ENCODE measurements at regions not wholly inside any gene's neighbourhood (a gene's known extent, or its start where the extent isn't known, plus 50 kb on each side); places are given as distances from the start of the nearest gene placed in this dataset.

GRCh38 chr6:128663238-128663637 lies 142.8 kb upstream of the PTPRK start:
- DNase-seq = no peak
- WGBS, 2 donors = 91 to 97% methylated on average over 2 of the region's 2 CpGs
- H3K9me3 ChIP-seq = no peaks in the 10 kb centered on the region
- H3K27ac ChIP-seq = no peak overlapping the region
- H3K36me3 ChIP-seq = no peaks in the 10 kb centered on the region
- no peaks in the 10 kb centered on the region for H3K27me3 ChIP-seq
- no peak overlapping the region for H3K4me3 ChIP-seq (replicated peaks in 1 of 3)
- intact Hi-C loops (cut with DNase I) = no loop called here
- TF ChIP-seq CTCF (IDR thresholded peaks at IDR 0.05) = no peak
- TF ChIP-seq POLR2A (IDR thresholded peaks at IDR 0.05) = no peak
- no peaks in the 10 kb centered on the region for H3K4me1 ChIP-seq

GRCh38 chr6:128659878-128660622 lies 139.7 kb upstream of the PTPRK start:
- Histone ChIP-seq H3K4me1 (no peaks in the 10 kb centered on the region), H3K36me3 (no peaks in the 10 kb centered on the region), H3K27ac (no peak overlapping the region), H3K4me3 (replicated peaks in 1 of 3) (no peak overlapping the region), H3K27me3 (no peaks in the 10 kb centered on the region), H3K9me3 (no peaks in the 10 kb centered on the region)
- intact Hi-C loops (cut with DNase I) = no loop called here
- no peak for DNase-seq
- 66% methylated on average over 5 of the region's 5 CpGs for WGBS, 2 donors
- TF ChIP-seq POLR2A (IDR thresholded peaks at IDR 0.05) (no peak), CTCF (IDR thresholded peaks at IDR 0.05) (no peak)

- intact Hi-C loops (cut with DNase I) = no loop called here
- Histone ChIP-seq H3K27me3 (no peaks in the 10 kb centered on the region), H3K4me1 (no peaks in the 10 kb centered on the region), H3K27ac (no peak overlapping the region), H3K4me3 (replicated peaks in 1 of 3) (no peak overlapping the region), H3K9me3 (no peaks in the 10 kb centered on the region), H3K36me3 (no peaks in the 10 kb centered on the region)
- DNase-seq = no peak
- WGBS, 2 donors = 54 to 55% methylated on average over 1 of the region's 1 CpG
- TF ChIP-seq POLR2A (IDR thresholded peaks at IDR 0.05) (no peak), CTCF (IDR thresholded peaks at IDR 0.05) (no peak)
These were observed 138.9 kb upstream of the PTPRK start for GRCh38 chr6:128659276-128659675.

GRCh38 chr6:128657181-128657580 lies 136.8 kb upstream of the PTPRK start:
- Histone ChIP-seq H3K4me1 (no peaks in the 10 kb centered on the region), H3K27me3 (no peaks in the 10 kb centered on the region), H3K9me3 (no peaks in the 10 kb centered on the region), H3K27ac (no peak overlapping the region), H3K36me3 (no peaks in the 10 kb centered on the region), H3K4me3 (replicated peaks in 1 of 3) (no peak overlapping the region)
- intact Hi-C loops (cut with DNase I) = no loop called here
- TF ChIP-seq POLR2A (IDR thresholded peaks at IDR 0.05) (no peak), CTCF (IDR thresholded peaks at IDR 0.05) (no peak)
- DNase-seq = no peak

- intact Hi-C loops (cut with DNase I) = no loop called here
- TF ChIP-seq CTCF (IDR thresholded peaks at IDR 0.05) (no peak), POLR2A (IDR thresholded peaks at IDR 0.05) (no peak)
- H3K27ac ChIP-seq = no peak overlapping the region
These were observed 135.6 kb upstream of the PTPRK start for GRCh38 chr6:128655978-128656498.

More at GRCh38 chr6:128655978-128656498, 135.6 kb upstream of the PTPRK start:
- Histone ChIP-seq H3K27me3 (no peaks in the 10 kb centered on the region), H3K36me3 (no peaks in the 10 kb centered on the region), H3K4me3 (replicated peaks in 1 of 3) (no peak overlapping the region), H3K4me1 (no peaks in the 10 kb centered on the region), H3K9me3 (no peaks in the 10 kb centered on the region)
- no peak for DNase-seq
- 50 to 68% methylated on average over 1 of the region's 1 CpG for WGBS, 2 donors

All from thyroid gland (tissue), 4 donors.